ENCODE measurements at regions not wholly inside any gene's neighbourhood (a gene's known extent, or its start where the extent isn't known, plus 50 kb on each side); places are given as distances from the start of the nearest gene placed in this dataset.
A peak's percentile ranks its signal among the peaks of the same experiment; 100 is the strongest.
"Not testable (repeated sequence)": the region's sequence is repeated elsewhere in the genome, so short reads cannot be mapped to it uniquely, and the experiment has no call there.

DNA sequence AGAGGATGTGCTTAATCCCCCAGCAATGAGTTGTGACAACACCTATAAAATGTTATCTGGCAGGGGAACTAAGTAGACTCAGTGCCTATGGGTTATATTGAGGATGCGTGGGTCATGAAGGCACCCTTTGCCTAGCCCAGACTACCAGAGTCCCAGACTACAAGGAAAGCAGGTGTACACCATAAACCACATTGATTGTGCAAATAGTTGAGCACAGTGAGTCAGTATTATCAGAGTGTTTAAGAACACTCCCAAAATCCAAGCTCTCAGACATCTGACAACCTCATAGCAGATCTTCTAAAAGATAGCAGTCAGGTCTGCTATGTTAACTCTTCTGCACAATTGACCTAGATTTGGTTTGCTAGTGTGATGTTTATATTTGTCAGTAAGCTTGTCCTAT lies 92.8 kb upstream of the AGTPBP1 start:
- not testable (repeated sequence) for H3K27ac ChIP-seq (ENCODE audit: low read depth, low read length); H3K36me3 ChIP-seq (ENCODE audit: control insufficient read depth, insufficient read depth, low read length); H3K27me3 ChIP-seq (ENCODE audit: control insufficient read depth, insufficient read depth, low read length); H3K9me3 ChIP-seq (ENCODE audit: control insufficient read depth, insufficient read depth, low read length); DNase-seq (ENCODE audit: low read depth in 4 of 6, low spot score in 6 of 6); H3K4me1 ChIP-seq (ENCODE audit: control insufficient read depth, insufficient read depth, low read length); H3K4me3 ChIP-seq (ENCODE audit: low read depth, low read length)
- WGBS (ENCODE audit: insufficient coverage) = no CpG with 5 or more reads among the region's 1 CpG

DNA sequence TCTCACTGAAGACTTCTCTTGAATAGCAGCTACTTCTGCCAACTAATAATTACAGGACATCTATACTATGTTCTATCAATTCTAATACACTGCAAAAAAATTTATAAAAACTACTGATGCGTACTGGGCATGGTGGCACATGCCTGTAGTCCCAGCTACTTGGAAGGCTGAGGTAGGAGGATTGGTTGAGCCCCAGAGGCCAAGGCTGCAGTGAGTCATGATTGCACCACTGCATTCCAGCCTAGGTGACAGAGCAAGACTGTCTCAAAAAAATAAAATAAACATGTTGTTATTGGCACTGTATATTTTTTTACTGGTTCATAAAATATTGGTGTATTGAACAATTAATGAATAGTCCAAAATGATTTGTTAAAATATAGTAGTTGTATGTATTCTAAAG lies 97.0 kb upstream of the NAA35 start:
- DNase-seq (ENCODE audit: low read depth in 4 of 6, low spot score in 6 of 6); H3K4me1 ChIP-seq (ENCODE audit: control insufficient read depth, insufficient read depth, low read length); H3K4me3 ChIP-seq (ENCODE audit: low read depth, low read length); H3K9me3 ChIP-seq (ENCODE audit: control insufficient read depth, insufficient read depth, low read length); H3K27ac ChIP-seq (ENCODE audit: low read depth, low read length); H3K27me3 ChIP-seq (ENCODE audit: control insufficient read depth, insufficient read depth, low read length): not testable (repeated sequence)
- 100% methylated on average over 1 of the region's 1 CpG for WGBS (ENCODE audit: insufficient coverage)
- H3K36me3 ChIP-seq (ENCODE audit: control insufficient read depth, insufficient read depth, low read length) = peaks cover 14% of the 10 kb centered on the region

- not testable (repeated sequence) for H3K27me3 ChIP-seq (ENCODE audit: control insufficient read depth, insufficient read depth, low read length); H3K36me3 ChIP-seq (ENCODE audit: control insufficient read depth, insufficient read depth, low read length); H3K4me1 ChIP-seq (ENCODE audit: control insufficient read depth, insufficient read depth, low read length); H3K4me3 ChIP-seq (ENCODE audit: low read depth, low read length); H3K9me3 ChIP-seq (ENCODE audit: control insufficient read depth, insufficient read depth, low read length); DNase-seq (ENCODE audit: low read depth in 4 of 6, low spot score in 6 of 6); H3K27ac ChIP-seq (ENCODE audit: low read depth, low read length)
- WGBS (ENCODE audit: insufficient coverage) = no CpG with 5 or more reads among the region's 2 CpGs
These were observed 93.2 kb upstream of the NAA35 start for GRCh38 chr9:85847782-85848181.

GRCh38 chr9:85858056-85858750 lies 82.7 kb upstream of the NAA35 start:
- Histone ChIP-seq H3K27me3 (ENCODE audit: control insufficient read depth, insufficient read depth, low read length) (no peaks in the 10 kb centered on the region), H3K9me3 (ENCODE audit: control insufficient read depth, insufficient read depth, low read length) (no peaks in the 10 kb centered on the region), H3K4me3 (ENCODE audit: low read depth, low read length) (no peak overlapping the region), H3K27ac (ENCODE audit: low read depth, low read length) (no peak overlapping the region), H3K36me3 (ENCODE audit: control insufficient read depth, insufficient read depth, low read length) (peaks cover 3% of the 10 kb centered on the region), H3K4me1 (ENCODE audit: control insufficient read depth, insufficient read depth, low read length) (no peaks in the 10 kb centered on the region)
- no CpG with 5 or more reads among the region's 5 CpGs for WGBS (ENCODE audit: insufficient coverage)
- DNase-seq (ENCODE audit: low read depth in 4 of 6, low spot score in 6 of 6) = peak in 2 of 6 donors; percentile 8 to 54

DNA sequence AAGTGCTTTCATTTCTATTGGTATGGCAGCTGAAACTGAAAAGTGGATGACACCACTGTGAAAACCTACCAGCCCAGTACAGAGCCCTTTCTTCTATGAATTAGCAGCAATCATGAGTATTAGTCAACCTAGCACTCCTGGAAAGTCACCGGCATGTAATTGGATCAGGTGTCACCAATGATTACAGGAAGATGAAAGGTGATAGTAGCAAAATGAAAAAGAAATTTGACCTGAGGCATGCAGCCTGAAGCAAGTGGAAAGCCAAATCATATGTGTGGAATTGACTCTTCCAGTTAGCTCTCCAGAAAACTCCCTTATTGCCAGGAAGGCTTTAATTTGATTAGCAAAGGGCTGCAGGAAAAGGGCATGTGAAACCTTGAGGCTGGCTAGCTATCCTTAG lies 81.2 kb upstream of the NAA35 start:
- no peak overlapping the region for H3K27ac ChIP-seq (ENCODE audit: low read depth, low read length)
- H3K27me3 ChIP-seq (ENCODE audit: control insufficient read depth, insufficient read depth, low read length) = no peaks in the 10 kb centered on the region
- no peaks in the 10 kb centered on the region for H3K36me3 ChIP-seq (ENCODE audit: control insufficient read depth, insufficient read depth, low read length)
- WGBS (ENCODE audit: insufficient coverage) = no CpG with 5 or more reads among the region's 1 CpG
- no peaks in the 10 kb centered on the region for H3K9me3 ChIP-seq (ENCODE audit: control insufficient read depth, insufficient read depth, low read length)
- no peak for DNase-seq (ENCODE audit: low read depth in 4 of 6, low spot score in 6 of 6)
- H3K4me1 ChIP-seq (ENCODE audit: control insufficient read depth, insufficient read depth, low read length) = no peaks in the 10 kb centered on the region
- no peak overlapping the region for H3K4me3 ChIP-seq (ENCODE audit: low read depth, low read length)

DNA sequence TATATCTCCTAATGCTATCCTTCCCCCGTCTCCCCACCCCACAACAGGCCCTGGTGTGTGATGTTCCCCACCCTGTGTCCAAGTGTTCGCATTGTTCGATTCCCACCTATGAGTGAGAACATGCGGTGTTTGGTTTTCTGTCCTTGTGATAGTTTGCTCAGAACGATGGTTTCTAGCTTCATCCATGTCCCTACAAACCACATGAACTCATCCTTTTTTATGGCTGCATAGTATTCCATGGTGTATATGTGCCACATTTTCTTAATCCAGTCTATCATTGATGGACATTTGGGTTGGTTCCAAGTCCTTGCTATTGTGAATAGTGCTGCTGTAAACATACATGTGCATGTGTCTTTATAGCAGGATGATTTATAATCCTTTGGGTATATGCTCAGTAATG lies 79.1 kb upstream of the NAA35 start:
- H3K36me3 ChIP-seq (ENCODE audit: control insufficient read depth, insufficient read depth, low read length); H3K9me3 ChIP-seq (ENCODE audit: control insufficient read depth, insufficient read depth, low read length); H3K27ac ChIP-seq (ENCODE audit: low read depth, low read length); DNase-seq (ENCODE audit: low read depth in 4 of 6, low spot score in 6 of 6); H3K4me3 ChIP-seq (ENCODE audit: low read depth, low read length); H3K27me3 ChIP-seq (ENCODE audit: control insufficient read depth, insufficient read depth, low read length); H3K4me1 ChIP-seq (ENCODE audit: control insufficient read depth, insufficient read depth, low read length): not testable (repeated sequence)
- 100% methylated on average over 3 of the region's 5 CpGs for WGBS (ENCODE audit: insufficient coverage)

GRCh38 chr9:85863875-85864274 lies 77.1 kb upstream of the NAA35 start:
- DNase-seq (ENCODE audit: low read depth in 4 of 6, low spot score in 6 of 6) = no peak
- Histone ChIP-seq H3K27ac (ENCODE audit: low read depth, low read length) (no peak overlapping the region), H3K9me3 (ENCODE audit: control insufficient read depth, insufficient read depth, low read length) (peaks cover 3% of the 10 kb centered on the region), H3K36me3 (ENCODE audit: control insufficient read depth, insufficient read depth, low read length) (no peaks in the 10 kb centered on the region), H3K27me3 (ENCODE audit: control insufficient read depth, insufficient read depth, low read length) (no peaks in the 10 kb centered on the region), H3K4me3 (ENCODE audit: low read depth, low read length) (no peak overlapping the region), H3K4me1 (ENCODE audit: control insufficient read depth, insufficient read depth, low read length) (no peaks in the 10 kb centered on the region)
- 100% methylated on average over 1 of the region's 2 CpGs for WGBS (ENCODE audit: insufficient coverage)

GRCh38 chr9:85871008-85871407 lies 69.9 kb upstream of the NAA35 start:
- no peaks in the 10 kb centered on the region for H3K27me3 ChIP-seq (ENCODE audit: control insufficient read depth, insufficient read depth, low read length)
- no peak overlapping the region for H3K4me3 ChIP-seq (ENCODE audit: low read depth, low read length)
- WGBS (ENCODE audit: insufficient coverage) = 60% methylated on average over 1 of the region's 2 CpGs
- H3K36me3 ChIP-seq (ENCODE audit: control insufficient read depth, insufficient read depth, low read length) = no peaks in the 10 kb centered on the region
- peaks cover under 1% of the 10 kb centered on the region for H3K9me3 ChIP-seq (ENCODE audit: control insufficient read depth, insufficient read depth, low read length)
- no peaks in the 10 kb centered on the region for H3K4me1 ChIP-seq (ENCODE audit: control insufficient read depth, insufficient read depth, low read length)
- peak in 1 of 6 donors; percentile 3 for DNase-seq (ENCODE audit: low read depth in 4 of 6, low spot score in 6 of 6)
- H3K27ac ChIP-seq (ENCODE audit: low read depth, low read length) = no peak overlapping the region

DNA sequence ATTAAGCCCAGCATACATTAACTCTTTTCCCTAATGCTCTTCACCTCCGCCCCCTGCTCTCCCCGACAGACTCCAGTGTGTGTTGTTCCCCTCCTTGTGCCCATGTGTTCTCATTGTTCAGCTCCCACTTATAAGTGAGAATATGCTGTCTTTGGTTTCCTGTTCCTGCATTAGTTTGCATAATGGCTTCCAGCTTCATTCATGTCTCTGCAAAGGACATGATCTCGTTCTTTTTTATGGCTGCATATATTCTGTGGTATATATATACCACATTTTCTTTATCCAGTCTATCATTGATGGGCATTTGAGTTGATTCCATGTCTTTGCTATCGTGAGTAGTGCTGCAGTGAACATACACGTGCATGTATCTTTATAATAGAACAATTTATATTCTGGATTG lies 69.3 kb upstream of the NAA35 start:
- H3K27ac ChIP-seq (ENCODE audit: low read depth, low read length); DNase-seq (ENCODE audit: low read depth in 4 of 6, low spot score in 6 of 6); H3K4me1 ChIP-seq (ENCODE audit: control insufficient read depth, insufficient read depth, low read length); H3K36me3 ChIP-seq (ENCODE audit: control insufficient read depth, insufficient read depth, low read length); H3K27me3 ChIP-seq (ENCODE audit: control insufficient read depth, insufficient read depth, low read length); H3K4me3 ChIP-seq (ENCODE audit: low read depth, low read length); H3K9me3 ChIP-seq (ENCODE audit: control insufficient read depth, insufficient read depth, low read length): not testable (repeated sequence)
- no CpG with 5 or more reads among the region's 5 CpGs for WGBS (ENCODE audit: insufficient coverage)

DNA sequence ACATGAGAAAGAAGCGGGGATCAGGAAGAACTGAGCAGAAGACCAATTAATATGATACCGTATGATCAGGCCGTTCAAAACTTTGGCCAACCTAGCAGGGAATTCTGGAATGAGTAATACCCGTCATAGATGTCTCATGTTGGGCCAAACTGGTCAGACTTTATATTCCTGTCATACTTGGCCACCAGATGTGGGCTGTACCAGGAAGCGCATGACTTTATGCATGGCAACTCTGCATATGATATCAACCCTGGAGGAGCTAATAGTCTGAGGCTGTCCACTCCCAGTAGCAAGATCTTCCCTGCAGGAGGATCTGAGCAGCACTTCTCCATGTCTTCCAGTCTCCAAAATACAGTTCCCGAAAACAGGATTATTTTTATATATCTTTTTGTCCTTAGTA lies 68.5 kb upstream of the NAA35 start:
- no peaks in the 10 kb centered on the region for H3K4me1 ChIP-seq (ENCODE audit: control insufficient read depth, insufficient read depth, low read length)
- no peaks in the 10 kb centered on the region for H3K9me3 ChIP-seq (ENCODE audit: control insufficient read depth, insufficient read depth, low read length)
- 95% methylated on average over 5 of the region's 6 CpGs for WGBS (ENCODE audit: insufficient coverage)
- H3K4me3 ChIP-seq (ENCODE audit: low read depth, low read length) = no peak overlapping the region
- no peaks in the 10 kb centered on the region for H3K36me3 ChIP-seq (ENCODE audit: control insufficient read depth, insufficient read depth, low read length)
- no peak for DNase-seq (ENCODE audit: low read depth in 4 of 6, low spot score in 6 of 6)
- no peak overlapping the region for H3K27ac ChIP-seq (ENCODE audit: low read depth, low read length)
- H3K27me3 ChIP-seq (ENCODE audit: control insufficient read depth, insufficient read depth, low read length) = no peaks in the 10 kb centered on the region
